CMK (cell line): ENCODE measurements at regions not wholly inside any gene's neighbourhood (a gene's known extent, or its start where the extent isn't known, plus 50 kb on each side); places are given as distances from the start of the nearest gene placed in this dataset.
"Not testable (repeated sequence)": the region's sequence is repeated elsewhere in the genome, so short reads cannot be mapped to it uniquely, and the experiment has no call there.

Experiments
- DNase-seq: peaks from one replicate; pipeline ENCODE4 v3.0.0-alpha.2; 2010; ENCODE audit warnings: low read depth

DNA sequence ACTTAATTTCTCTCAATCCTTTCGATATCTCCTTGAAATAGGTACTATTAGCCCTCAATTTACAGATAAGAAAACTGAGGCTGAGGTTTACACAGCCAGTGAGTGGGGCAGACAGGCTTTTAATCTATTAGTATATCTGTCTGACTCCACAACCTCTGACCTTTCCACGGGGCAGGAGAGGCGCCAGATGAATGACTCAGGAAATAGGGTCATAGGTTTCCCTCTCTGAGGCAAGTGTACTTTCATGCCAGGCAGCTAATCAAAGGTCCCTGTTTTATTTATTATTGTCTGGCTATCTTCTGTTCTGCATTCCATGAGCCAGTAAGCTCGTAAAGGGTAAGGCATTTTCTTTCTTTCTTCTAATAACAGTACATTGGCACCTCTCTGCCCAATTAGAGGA, 79.6 kb upstream of the KLF4 start:
- DNase-seq: no peak

DNA sequence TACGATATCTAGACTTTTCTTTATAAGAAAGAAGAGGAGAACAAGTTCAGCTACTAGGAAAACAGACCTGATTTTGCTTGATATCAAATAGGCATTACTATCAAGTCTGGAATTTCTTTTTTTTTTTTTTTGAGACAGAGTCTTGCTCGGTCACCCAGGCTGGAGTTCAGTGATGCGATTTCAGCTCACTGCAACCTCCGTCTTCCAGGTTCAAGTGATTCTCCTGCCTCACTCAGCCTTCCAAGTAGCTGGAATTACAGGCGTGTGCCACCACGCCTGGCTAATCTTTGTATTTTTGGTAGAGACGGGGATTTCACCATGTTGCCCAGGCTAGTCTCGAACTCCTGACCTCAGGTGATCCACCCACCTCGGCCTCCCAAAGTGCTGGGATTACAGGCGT, 78.8 kb upstream of the KLF4 start:
- not testable (repeated sequence) for DNase-seq

DNA sequence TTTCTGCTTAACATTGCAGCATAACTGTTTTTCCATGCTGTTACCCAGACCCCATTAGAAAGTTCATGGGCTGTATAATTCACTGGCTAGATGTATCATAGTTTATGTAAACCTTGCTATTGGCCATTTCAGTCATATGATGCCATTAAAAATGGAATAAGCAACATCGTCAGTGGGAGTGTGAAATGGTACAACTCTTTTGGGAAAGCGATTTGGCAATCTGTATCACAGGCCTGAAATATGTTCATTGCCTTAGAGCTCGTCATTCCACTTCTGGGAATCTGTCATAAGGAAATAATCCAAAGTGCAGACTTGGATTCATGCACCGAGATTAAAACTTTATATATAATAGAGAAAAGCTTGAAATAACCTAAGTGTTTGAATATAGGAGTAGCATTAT, 77.9 kb upstream of the KLF4 start:
- DNase-seq: no peak

DNA sequence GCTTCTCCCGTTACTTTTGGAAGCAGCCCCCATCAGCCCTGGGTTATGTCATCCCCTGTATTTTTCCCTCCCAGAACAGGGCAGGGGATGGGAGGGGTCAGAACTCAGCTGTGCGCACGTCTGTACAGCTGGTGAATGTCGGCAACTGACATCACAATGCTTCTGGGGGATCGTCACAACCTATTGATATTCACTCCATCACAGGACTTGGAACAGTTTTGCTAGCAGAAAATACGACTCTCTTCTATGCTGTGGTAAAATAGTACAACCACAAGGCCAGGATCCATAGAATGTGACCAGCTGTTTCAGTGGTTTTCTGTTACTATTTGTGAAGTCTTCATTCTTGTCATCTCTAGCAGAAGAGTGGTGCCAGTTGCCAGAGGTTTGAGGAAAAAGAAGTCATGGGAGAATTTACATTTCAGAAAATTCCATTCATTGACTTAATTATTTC, 77.1 kb upstream of the KLF4 start:
- DNase-seq: no peak

DNA sequence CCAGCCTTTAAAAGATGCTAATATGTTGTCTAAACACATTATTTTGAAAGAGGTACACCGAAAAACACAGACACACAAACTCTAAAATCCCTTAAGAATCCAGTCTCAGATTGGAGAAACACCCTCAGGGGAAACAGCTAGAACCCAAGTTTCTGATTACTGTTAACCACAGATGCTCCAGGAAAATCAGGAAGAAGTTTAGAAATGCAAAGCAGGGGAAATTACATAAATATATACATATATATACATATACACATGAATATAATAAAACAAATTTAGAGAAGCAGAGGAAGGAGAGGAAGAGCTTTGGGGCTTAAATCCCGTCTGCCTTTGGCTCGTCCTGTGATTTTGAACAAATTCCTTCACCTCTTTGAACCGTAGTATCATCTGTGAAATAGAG, 73.2 kb upstream of the KLF4 start:
- DNase-seq: no peak

DNA sequence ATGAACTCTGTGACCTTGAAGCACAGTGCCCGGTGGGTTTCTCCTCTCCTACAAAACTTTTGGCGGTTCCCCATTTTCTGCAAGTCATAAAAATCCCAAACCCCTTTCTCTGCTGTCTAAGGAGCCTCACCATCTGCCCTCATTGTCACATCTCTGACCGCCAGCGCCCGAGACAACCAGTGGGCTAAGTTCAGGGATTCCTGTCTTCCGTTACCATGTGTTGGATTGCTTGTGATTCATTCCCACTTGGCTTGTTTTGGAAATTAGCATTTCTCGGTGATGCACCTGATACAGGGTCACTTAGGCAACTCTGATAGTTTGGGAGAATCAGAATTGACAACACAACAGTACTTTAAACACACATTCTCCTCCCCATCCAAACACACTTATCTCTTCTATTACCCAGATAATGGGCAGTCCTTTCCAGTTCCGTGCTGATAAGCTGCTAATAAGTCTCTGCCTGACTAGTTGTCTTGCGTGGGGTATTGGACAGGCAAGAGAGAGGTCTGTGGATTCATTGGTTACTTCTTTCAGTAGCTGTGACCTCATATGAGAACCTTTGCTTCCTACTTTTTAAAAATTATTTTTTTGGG, 70.0 kb upstream of the KLF4 start:
- DNase-seq: no peak

DNA sequence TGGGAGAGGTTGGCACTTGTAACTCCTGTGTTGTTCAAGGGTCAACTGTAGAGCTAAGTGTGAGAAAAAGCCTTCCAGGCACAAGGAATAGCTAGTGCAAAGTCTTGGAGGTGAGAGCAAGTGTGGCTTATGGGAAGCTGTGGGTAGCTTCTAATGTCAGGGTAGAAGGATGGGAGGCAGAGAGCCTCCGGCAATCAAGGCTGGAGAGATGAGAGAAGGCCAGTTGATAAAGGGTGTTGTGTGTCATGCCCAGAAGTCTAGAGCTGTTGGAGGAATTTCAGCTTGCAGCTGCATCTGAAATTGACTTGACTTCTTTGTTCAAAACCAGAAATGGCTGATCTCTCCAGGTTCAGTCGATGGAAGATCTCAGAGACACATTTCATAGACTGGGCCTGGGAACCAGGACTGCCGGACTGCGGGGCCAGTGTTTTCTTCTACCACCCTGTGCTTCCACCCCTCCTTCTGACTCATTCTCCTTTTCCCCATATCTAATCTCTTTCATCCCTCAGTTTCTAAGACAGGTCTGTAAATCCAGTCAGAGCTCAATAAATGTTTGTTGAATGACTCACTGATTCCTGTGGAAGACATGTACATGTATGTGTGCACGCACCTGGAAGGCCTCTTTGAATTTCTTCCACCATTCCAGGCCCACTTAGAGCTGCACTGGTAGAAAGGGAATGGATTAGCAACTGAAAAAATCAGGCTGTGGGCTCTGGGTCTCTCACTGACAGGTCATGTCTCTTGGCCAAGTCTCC, 67.8 kb upstream of the KLF4 start:
- no peak for DNase-seq

DNA sequence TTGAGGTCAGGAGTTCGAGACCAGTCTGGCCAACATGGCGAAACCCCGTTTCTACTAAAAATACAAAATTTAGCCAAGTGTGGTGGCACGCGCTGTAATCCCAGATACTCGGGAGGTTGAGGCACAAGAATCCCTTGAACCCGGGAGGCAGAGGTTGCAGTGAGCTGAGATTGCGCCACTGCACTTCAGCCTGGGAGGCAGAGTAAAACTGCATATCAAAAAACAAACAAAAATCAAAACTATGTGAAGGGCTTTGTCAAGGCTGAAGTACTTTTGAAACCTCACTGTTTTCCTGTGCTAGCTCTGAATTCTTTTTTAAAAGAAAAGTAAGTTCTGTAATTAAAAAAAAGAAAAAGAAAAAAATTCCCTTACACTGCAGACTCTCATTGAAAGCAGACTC, 65.1 kb upstream of the KLF4 start:
- DNase-seq: no peak

DNA sequence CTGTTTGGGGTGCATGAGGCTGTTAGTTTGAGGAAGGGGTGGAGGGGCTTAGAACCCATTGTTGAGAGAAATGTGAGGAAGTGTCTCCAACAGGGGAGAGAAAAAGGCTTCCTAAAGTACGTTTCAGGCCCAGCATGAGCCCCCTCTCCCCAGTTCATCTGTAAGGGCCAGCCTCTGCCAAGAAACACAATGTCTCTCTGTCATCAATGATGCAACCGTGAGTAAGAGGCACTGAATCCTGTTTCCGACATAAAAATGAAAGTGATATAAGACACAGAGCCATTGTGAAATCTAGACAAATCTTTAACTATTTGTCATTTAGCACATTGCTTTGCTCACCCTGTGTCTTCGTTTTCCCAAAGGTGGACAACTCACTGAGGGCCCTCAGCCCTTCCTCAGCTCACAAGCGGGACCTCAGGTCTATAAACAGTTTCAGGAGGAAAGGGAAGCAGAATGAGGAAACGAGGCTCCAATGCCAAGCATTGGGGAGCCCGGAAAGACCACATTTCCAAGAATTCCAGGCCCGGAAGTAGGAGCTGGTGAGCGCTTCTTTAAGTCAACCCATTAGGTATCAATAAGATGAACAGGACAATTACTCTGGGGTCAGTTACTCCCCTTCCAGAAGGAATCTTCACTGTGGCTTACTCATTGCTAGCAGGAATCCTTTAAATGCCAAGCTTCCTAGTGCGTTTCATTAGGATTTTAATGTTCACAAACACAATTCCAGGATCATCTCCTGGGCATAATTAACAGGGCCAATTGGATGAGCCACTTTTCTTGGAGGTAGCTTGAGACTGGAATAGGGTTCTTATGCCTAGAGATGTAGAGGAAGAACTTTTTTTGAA, 59.0 kb upstream of the KLF4 start:
- DNase-seq: no peak

DNA sequence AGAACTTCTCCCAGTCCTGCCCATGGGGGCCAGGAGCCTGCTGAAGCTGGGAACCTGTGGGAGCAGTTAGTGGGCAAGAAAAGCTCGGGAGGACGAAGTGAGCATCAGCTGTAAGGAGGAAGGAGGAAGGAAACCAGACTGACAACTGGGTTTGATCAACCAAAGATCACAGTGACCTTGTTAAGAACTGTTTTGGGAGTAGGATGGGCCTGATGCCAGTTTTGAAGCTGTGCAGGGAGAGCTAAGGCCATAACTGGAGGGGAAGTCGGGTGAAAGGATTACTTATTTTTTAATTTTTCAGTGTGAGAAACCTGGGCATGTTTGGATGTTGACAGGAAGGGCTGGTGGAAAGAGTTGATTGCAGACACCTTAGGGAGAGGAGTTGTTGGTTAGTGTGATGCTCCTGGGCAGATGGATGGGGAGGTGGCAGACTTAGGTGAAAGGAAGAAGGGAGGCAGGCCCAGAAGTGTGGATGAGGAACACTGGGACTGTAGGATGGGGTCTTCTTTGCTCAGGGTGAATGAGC, 58.3 kb upstream of the KLF4 start:
- no peak for DNase-seq

DNA sequence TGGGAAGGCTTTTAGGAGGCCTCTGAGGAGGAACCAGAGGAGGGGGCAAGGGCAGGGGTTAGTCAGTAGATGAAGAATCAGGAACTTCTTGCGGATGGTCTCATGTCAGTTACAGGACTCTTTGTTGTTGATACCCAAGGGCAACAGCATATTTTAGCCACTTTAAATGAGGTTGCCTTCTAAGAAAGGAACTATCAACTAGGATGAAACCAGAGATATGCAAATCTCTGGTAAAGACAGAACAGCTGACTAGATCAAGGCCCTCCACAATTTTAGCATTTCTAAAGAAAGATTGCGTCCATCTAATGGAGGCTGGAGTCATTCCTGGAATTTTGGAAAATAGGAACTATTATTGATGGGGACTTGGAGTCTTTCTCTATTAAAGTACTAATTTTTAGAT, 57.7 kb upstream of the KLF4 start:
- DNase-seq: no peak

DNA sequence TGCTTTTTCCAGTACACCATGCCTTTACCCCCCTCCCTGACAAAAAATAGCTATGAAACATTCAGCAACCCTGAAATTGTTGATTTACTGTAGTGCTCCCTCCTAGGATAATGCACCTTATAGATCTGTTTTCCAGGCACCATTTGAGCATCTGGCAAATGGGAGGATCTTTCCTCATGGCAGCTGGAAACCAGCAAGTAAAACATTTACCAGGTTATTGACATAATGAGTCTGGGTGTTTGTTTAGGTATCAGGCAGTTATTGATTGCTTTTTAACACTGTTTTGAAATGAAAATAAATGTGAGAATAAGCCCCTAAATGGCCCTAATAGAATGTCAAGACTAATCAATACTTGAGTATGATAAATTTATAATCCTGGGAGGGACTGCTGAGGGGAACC, 57.3 kb upstream of the KLF4 start:
- DNase-seq: no peak

DNA sequence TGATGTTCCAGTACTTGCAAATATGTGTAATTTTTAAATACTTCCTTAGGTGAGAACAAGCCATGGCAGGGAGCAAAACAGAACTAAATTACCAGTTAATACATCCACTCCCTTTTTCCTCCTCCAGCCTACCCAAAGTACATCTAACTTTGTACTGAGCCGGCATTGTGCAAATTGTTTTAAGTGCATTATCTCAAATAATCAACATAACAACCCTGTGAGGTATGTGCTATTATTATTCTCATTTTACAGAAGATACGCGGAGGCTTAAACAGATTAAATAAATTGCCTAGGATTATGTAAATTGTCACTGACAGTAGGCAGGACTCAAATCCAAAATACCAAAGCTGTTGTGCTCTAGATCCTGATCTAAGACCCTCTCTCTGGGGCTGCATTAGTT, 55.5 kb upstream of the KLF4 start:
- DNase-seq: no peak

DNA sequence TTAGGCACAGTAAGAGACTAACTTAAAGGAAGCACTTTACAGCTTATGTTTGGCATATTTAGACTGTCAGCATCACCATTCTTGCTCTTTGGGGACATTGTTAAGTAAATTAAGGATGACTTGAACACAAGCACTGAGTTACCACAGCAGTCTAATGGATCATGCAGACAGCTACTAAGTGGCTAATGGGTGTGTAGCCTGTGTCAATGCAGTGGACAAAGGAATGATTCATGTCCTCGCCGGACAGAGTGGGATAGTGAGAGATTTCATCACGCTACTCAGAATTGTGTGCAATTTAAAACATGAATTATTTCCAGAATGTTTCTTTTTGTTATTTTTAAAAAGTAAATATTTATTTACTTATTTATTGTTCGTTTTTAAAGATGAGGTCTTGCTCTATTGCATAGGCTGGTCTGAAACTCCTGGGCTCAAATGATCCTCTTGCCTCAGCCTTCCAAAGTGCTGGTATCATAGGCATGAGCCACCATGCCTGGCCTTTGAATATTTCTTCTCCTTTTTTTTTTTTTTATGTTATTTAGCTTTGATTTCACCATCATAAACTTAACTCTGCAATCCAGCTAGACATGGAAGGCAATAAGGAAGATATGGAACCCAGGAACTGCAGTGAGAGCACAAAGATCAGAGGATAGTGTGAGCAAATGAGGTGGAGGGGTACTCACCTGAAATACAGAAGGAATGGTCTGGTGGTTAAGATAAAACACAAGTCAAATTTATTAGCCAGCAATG, 53.0 kb upstream of the KLF4 start:
- no peak for DNase-seq

DNA sequence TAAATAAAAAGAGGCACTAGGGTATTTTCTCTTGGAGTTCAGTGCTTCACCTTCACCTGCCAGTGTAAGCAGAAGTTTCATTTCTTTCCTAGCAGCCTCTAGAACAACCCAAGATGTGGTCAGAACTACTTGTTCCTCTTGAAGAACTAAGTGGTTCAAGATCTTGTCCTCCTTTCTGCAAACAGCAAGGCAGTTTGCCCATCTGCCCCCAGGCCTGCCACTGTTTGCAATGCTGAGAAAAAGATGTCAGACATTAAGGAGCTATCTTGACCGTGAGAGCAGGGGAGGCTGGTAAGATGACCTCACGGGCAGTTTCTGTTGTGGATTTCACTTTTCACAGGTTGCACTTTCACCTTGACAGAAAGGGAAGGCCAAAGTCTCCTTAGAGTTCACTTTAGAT, 52.0 kb upstream of the KLF4 start:
- no peak for DNase-seq

DNA sequence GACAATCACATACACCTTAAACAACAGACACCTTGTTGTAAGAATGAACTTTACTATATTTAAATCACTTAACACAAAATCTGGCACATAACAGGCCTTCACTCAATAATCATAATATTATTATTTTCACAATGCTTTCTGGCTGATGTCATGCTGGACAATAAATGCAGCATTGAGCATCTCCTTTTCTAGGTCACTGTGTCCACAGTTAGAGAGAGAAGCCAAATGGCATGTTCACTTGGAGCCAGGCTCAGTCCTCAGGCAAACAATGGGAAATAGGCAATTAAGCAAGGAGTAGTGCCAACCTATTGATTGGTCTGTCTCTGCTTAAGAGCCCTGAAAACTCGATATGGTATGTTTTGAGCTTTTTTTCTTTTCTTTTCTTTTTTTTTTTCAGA, 50.6 kb upstream of the KLF4 start:
- no peak for DNase-seq

DNA sequence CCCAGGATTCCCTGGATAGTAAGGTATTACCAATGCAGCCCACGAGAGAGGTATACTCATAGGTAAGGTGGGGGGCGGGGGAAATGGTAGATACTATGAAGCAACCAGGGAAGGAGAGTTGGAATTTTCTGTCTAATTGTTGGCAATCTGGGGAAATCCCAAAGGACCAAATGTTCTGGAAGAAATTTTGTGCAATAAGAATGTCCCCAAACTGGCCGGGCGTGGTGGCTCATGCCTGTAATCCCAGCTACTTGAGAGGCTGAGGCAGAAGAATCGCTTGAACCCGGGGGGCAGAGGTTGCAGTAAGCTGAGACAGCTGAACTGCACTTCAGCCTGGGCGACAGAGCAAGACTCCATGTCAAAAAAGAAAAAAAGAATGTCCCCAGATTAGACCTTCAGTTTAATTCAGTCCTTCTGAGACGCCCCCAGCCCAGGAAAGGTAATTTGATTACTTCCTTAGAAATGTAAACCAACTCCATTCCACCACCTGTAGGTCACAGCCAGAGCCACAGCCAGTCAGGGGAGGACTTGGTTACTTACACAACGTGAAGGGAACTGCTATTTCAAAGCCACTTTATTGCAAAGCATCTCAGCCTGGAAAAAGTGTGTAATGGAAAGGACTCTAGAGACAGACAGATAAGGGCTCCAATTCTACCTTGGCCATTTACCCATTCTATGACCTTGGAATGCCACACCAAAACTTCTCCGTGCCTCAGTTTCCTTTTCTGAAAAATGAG, 50.0 kb upstream of the KLF4 start:
- no peak for DNase-seq
